ENCODE measurements at regions not wholly inside any gene's neighbourhood (a gene's known extent, or its start where the extent isn't known, plus 50 kb on each side); places are given as distances from the start of the nearest gene placed in this dataset.

- DNase-seq (ENCODE audit: low read depth in 2 of 2, low spot score in 1 of 2), result no peak
Observed at GRCh38 chr20:61025536-61025935, 226.5 kb upstream of the CDH4 start.

DNA sequence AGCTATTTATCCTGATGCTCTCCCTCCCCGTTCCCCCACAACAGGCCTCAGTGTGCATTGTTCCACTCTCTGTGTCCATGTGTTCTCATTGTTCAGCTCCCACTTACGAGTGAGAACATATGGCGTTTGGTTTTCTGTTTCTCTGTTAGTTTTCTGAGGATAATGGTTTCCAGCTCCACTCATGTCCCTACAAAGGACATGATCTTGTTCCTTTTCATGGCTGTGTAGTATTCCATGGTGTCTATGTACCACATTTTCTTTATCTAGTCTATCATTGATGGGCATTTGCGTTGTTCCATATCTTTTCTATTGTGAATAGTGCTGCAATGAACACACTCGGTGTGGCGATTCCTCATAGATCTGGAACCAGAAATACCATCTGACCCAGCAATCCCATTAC lies 225.9 kb upstream of the CDH4 start:
- no peak for DNase-seq (ENCODE audit: low read depth in 2 of 2, low spot score in 1 of 2)

- no peak for DNase-seq (ENCODE audit: low read depth in 2 of 2, low spot score in 1 of 2)
Observed at GRCh38 chr20:61026731-61027130, 225.3 kb upstream of the CDH4 start.

DNA sequence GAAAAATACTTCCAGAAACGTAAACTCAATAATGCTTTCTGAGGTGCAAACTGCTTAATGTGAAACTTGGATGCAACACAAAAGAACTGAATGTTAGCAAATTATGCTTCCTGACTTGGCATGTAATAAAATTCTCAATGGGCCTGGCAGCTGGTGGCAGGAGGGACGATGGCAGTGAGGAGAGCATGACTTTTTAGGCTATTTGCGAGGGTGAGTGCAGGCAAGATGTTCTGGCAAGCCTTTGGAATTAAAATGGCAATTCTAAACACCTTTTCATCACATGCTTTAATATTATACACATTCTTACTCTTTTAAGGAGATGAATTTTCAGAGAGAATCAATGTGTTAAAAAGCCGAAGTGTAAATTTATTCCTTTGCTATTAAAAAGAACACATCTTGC lies 224.8 kb upstream of the CDH4 start:
- no peak for DNase-seq (ENCODE audit: low read depth in 2 of 2, low spot score in 1 of 2)

- no peak for DNase-seq (ENCODE audit: low read depth in 2 of 2, low spot score in 1 of 2)
Observed at GRCh38 chr20:61030130-61030529, 221.9 kb upstream of the CDH4 start.

DNA sequence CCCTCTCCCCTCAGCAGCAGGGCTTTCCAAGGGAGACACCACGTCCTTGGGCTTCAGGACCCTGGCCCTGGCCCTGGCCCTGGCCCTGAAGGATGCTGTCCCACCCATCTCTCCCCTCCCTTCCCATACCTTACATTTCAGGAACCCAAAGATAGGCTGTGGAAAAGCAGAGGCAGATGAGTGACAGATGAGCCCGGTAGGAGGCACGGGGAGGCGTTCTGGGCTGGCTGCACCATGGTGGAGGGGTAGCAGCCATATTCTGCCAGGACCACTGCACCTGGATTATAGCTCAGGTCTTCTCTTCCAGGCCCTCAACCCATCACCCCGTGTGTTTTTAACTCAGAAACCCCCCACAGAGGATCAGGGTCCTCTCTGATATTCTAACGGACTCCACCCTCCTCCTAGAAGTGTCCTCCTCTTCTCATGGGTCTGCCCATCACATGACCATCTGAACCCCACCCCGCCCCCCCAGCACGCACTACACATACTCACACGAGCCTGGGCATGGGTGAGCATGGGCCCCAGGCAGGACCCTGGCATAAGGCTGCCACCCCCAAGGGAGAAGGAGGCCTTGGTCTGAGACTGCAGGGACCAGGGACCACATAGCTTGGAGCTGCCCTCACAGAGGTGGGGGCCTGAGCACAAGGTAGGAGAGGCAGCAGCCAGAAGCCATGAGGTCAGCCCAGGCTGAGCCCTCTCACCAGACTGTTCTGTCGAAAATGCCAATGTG lies 220.8 kb upstream of the CDH4 start:
- no peak for DNase-seq (ENCODE audit: low read depth in 2 of 2, low spot score in 1 of 2)

GRCh38 chr20:61037498-61037897 lies 214.6 kb upstream of the CDH4 start:
- no peak for DNase-seq (ENCODE audit: low read depth in 2 of 2, low spot score in 1 of 2)

GRCh38 chr20:61041481-61041880 lies 210.6 kb upstream of the CDH4 start:
- no peak for DNase-seq (ENCODE audit: low read depth in 2 of 2, low spot score in 1 of 2)

DNA sequence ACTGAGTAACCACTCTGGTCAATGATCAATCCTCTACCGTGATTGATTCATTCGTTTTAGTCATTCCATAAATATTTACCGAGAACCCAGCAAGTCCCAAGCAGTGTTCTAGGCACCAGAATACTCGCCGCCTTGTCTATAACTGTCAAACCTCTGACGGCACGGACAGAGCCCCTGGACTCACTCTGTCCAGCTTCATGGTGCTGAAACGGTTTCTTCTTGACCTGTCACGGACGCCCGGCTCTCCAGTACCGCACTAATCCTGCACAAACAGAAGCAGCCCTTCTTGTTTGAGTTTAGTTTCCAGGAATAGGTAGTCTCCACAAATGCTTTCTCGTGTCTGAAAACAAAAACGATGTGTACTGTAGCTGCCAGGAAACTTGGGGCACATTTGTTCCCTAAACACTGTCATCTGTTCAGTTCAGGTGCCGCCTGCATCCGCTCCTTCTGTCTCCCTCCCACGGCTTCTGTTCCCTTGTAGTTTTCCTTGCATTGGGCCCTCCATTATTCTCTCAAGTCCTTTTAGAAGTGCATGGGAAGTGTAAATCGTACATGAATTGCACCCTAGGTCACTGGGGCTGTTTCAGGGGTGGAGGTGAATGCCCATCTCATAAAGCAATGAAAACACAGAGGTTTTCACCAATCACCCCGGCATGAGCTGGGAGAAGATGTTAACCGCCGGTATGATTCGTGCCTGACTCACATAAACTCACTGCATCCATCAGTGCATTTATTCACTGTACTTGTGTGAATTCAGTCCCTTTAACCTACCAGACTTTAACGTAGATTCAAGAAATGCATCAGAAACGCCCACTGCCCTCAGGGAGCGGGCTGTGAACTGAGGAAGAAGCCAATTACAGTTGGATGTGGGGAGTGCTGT lies 209.3 kb upstream of the CDH4 start:
- no peak for DNase-seq (ENCODE audit: low read depth in 2 of 2, low spot score in 1 of 2)

GRCh38 chr20:61043681-61044080 lies 208.4 kb upstream of the CDH4 start:
- DNase-seq (ENCODE audit: low read depth in 2 of 2, low spot score in 1 of 2), result no peak

DNA sequence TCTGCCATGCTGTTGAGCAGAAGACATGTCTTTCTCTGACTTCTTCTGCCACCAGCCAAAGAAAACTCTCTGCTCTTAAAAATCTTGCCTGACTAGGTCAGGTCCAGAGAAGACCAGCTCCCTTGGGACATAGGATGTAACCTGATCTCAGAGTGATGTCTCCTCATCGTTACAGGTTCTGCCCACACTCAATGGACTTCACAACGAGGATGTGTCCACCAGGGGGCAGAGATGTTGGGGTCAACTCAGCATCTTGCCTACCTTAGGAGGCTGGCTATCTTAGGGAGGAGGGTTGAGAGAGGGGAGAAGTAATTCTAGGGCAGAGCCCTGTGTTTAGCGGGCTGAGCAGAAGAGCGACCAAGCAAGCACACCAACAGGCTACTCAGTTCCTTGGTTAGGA lies 207.6 kb upstream of the CDH4 start:
- no peak for DNase-seq (ENCODE audit: low read depth in 2 of 2, low spot score in 1 of 2)

- no peak for DNase-seq (ENCODE audit: low read depth in 2 of 2, low spot score in 1 of 2)
Observed at GRCh38 chr20:61045091-61045490, 207.0 kb upstream of the CDH4 start.

DNA sequence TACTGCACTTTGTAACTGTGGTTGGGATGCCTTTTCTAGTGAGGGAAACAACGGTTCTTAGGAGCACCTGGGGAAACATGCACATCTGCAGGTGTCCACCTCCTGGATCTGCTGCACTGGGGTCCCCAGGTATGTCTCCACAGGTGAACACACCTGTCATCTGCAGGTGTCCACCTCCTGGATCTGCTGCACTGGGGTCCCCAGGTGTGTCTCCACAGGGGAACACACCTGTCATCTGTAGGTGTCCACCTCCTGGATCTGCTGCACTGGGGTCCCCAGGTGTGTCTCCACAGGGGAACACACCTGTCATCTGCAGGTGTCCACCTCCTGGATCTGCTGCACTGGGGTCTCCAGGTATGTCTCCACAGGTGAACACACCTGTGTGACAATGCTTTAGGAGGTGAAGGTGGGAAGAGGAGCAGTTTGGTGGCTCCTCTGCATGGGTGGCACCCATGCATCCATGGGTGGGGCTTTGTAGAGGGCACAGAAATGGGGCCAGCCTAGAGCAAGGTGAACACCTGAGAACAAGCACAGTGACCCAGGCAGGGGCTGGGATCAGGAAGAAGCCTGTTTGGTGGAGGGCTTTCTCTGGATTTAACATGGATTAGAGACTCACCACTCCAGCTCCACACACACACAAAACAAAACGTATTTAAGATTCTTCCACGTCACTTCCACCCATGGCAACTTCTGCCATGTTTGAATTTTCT lies 206.0 kb upstream of the CDH4 start:
- no peak for DNase-seq (ENCODE audit: low read depth in 2 of 2, low spot score in 1 of 2)

- no peak for DNase-seq (ENCODE audit: low read depth in 2 of 2, low spot score in 1 of 2)
Observed at GRCh38 chr20:61046721-61047351, 205.2 kb upstream of the CDH4 start.

GRCh38 chr20:61047515-61047914 lies 204.5 kb upstream of the CDH4 start:
- no peak for DNase-seq (ENCODE audit: low read depth in 2 of 2, low spot score in 1 of 2)

DNA sequence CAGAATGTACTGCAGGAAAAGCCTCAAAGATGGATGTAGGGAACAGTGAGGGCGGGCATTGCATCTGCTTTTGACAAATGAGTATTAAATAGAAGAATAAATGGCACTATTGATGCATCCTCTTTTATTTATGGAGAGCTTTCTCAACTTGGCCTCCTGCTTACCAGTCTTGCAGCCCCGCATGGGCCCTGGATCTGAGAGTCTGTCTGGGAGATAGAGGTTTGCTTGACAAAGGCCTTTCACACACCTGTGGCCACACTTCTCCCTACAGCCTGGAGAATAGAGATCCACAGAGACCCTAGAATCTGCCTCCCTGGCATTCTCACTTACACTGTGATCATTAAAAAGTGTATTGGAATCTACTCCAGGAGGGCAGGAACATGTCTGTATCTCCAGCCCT lies 203.8 kb upstream of the CDH4 start:
- no peak for DNase-seq (ENCODE audit: low read depth in 2 of 2, low spot score in 1 of 2)

GRCh38 chr20:61049684-61050083 lies 202.4 kb upstream of the CDH4 start:
- DNase-seq (ENCODE audit: low read depth in 2 of 2, low spot score in 1 of 2), result no peak

DNA sequence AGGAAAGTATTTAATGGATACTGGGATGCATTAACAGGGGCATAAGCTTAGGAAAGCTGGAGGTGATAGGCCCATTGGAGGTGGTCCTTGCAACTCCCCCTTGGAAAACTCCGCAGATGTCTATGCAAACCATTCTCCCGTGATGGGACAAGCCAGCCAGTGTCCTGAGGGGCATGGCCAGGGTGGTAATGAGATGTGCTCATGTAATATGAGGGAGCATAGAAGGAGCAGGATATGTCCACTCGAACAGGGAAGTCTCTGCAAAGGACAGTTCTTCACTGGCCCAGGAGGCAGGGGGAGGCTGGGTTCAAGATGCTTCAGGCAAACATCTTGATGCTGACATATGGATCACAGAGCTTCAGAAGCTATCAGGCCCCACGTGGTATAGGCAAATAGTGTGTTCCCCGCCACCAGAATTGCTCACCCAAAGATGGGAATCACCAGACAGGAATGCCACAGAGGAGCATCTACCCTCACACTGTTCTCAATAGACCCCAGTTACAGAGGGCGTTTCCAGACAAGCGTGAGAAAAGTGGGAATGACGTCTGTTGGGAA lies 201.6 kb upstream of the CDH4 start:
- DNase-seq (ENCODE audit: low read depth in 2 of 2, low spot score in 1 of 2), result no peak

GRCh38 chr20:61052195-61052750 lies 199.8 kb upstream of the CDH4 start:
- no peak for DNase-seq (ENCODE audit: low read depth in 2 of 2, low spot score in 1 of 2)

DNA sequence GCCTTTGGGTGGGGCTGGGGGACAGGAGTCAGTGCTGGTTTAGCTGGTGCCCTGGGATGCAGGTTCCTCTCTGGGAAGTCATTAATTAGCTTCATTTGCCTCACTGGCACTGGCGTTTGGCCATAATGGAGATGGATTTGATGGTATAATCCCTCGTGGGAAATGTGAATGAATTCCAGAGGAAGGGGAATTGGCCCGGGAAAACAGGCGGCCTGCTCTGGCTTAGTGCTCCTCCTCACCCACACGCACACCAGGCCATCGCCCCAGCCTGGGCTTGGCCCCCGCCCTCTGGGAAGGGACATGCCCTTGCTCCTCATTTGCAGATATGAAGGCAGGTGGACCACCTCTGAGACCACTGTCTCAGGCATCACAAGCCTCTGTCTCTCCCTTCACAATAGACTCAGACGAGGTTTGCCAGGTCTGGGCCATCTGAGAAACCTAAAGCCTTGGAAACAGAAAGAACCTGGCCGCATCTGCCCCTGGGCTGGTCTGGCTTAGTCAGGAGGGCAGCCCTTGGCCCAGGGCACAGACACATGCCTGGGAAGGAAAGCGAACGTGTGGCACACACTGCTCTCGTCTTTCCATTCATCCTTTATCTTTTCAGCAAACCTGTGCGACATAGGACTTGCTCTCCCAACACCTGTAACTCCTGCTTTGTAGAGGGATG lies 199.2 kb upstream of the CDH4 start:
- no peak for DNase-seq (ENCODE audit: low read depth in 2 of 2, low spot score in 1 of 2)
